ENCODE measurements at regions not wholly inside any gene's neighbourhood (a gene's known extent, or its start where the extent isn't known, plus 50 kb on each side); places are given as distances from the start of the nearest gene placed in this dataset.

GRCh38 chr2:67065046-67065445, 332.1 kb upstream of the ETAA1 start:
- TF ChIP-seq TCF7 (IDR thresholded peaks at IDR 0.05; ENCODE audit: borderline replicate concordance), result no peak
- no peak for TF ChIP-seq MAX (IDR thresholded peaks at IDR 0.05; ENCODE audit: low read depth, low read length)
- no peak for TF ChIP-seq ASH2L (IDR thresholded peaks at IDR 0.05; ENCODE audit: borderline replicate concordance, low read depth)
- TF ChIP-seq ELK1 (IDR thresholded peaks at IDR 0.05; ENCODE audit: low read depth, low read length), result no peak
- TF ChIP-seq ZNF274 (IDR thresholded peaks at IDR 0.05; ENCODE audit: insufficient read depth, insufficient read length), result no peak
- TF ChIP-seq NRF1 (conservative IDR thresholded peaks at IDR 0.05; ENCODE audit: low read depth, low read length), result no peak
- no peak for TF ChIP-seq POLR2A (IDR thresholded peaks at IDR 0.05; ENCODE audit: low read depth, low read length)
- no peak for TF ChIP-seq ZBTB4 (CRISPR knock-in tag; IDR thresholded peaks at IDR 0.05)
- no peak for TF ChIP-seq TCF3 (IDR thresholded peaks at IDR 0.05; ENCODE audit: borderline replicate concordance, insufficient read depth, low read depth, low read length)

All from GM12878 (cell line).